IPS-20b (cell line): ENCODE measurements at regions not wholly inside any gene's neighbourhood (a gene's known extent, or its start where the extent isn't known, plus 50 kb on each side); places are given as distances from the start of the nearest gene placed in this dataset.

ENCODE experiments used
- H3K27ac ChIP-seq: one replicate; pipeline ENCODE4 v1.5.1; 2013; ENCODE audit warnings: low read length
- H3K27me3 ChIP-seq: 2 replicates; pipeline ENCODE4 v1.6.1; 2013; ENCODE audit warnings: mild to moderate bottlenecking, low read length, inconsistent platforms; ENCODE audit not compliant: insufficient read depth
- H3K36me3 ChIP-seq: 2 replicates; pipeline ENCODE4 v1.6.1; 2013; ENCODE audit warnings: low read depth, mild to moderate bottlenecking, inconsistent platforms, low read length, moderate library complexity; ENCODE audit not compliant: insufficient read depth
- H3K4me1 ChIP-seq: 2 replicates; pipeline ENCODE4 v1.6.1; 2013; ENCODE audit warnings: mild to moderate bottlenecking, control low read depth, inconsistent platforms, low read length, moderate library complexity; ENCODE audit not compliant: insufficient read depth
- H3K4me3 ChIP-seq: 2 replicates; pipeline ENCODE4 v1.5.1; 2013; ENCODE audit warnings: mild to moderate bottlenecking, low read length, inconsistent platforms
- H3K9ac ChIP-seq: 2 replicates; pipeline ENCODE4 v1.6.1; 2013; ENCODE audit warnings: low read depth, mild to moderate bottlenecking, inconsistent platforms, low read length, moderate library complexity
- H3K9me3 ChIP-seq: 2 replicates; pipeline ENCODE4 v1.6.1; 2013; ENCODE audit warnings: mild to moderate bottlenecking, low read depth, low read length, inconsistent platforms; ENCODE audit not compliant: insufficient read depth

- Histone ChIP-seq H3K27me3 (no peaks in the 10 kb centered on the region), H3K4me3 (no peak overlapping the region), H3K9ac (no peak overlapping the region), H3K36me3 (no peaks in the 10 kb centered on the region), H3K4me1 (no peaks in the 10 kb centered on the region), H3K27ac (no peak overlapping the region), H3K9me3 (0 out of 2 replicates have a peak, but pooled peaks cover 4% of the 10 kb centered on the region)
Observed at GRCh38 chr4:136471051-136471450, 1061.2 kb downstream of the PCDH18 start.

DNA sequence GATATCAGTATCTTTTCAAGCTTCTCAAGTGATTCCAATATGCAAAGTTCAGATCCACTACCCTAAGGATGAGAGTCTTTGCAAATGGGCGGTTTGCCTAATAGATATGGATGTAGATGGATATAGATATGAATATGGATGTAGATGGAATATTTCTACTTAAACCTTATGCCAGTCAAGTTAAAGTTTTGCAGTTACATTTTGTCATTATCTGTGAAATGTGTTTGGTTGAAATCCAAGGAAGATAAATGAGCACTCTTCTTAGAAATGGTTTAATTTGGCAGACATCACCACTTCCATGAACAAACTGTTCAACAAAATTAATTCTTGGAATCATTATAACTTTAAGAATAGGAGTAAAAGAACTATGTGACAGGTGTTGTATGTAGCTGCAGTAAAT, 1066.6 kb downstream of the PCDH18 start:
- Histone ChIP-seq H3K4me3 (no peak overlapping the region), H3K9ac (no peak overlapping the region), H3K27ac (no peak overlapping the region), H3K4me1 (no peaks in the 10 kb centered on the region), H3K27me3 (no peaks in the 10 kb centered on the region), H3K36me3 (no peaks in the 10 kb centered on the region), H3K9me3 (0 out of 2 replicates have a peak, but pooled peaks cover 4% of the 10 kb centered on the region)

GRCh38 chr4:136463941-136464340, 1068.4 kb downstream of the PCDH18 start:
- peaks cover 2% of the 10 kb centered on the region; the same call in 1 of the 2 replicates for H3K4me1 ChIP-seq
- 0 out of 2 replicates have a peak, but pooled peaks cover 4% of the 10 kb centered on the region for H3K9me3 ChIP-seq
- H3K4me3 ChIP-seq, result no peak overlapping the region
- no peak overlapping the region for H3K9ac ChIP-seq
- H3K27ac ChIP-seq, result no peak overlapping the region
- H3K27me3 ChIP-seq, result no peaks in the 10 kb centered on the region
- no peaks in the 10 kb centered on the region for H3K36me3 ChIP-seq

DNA sequence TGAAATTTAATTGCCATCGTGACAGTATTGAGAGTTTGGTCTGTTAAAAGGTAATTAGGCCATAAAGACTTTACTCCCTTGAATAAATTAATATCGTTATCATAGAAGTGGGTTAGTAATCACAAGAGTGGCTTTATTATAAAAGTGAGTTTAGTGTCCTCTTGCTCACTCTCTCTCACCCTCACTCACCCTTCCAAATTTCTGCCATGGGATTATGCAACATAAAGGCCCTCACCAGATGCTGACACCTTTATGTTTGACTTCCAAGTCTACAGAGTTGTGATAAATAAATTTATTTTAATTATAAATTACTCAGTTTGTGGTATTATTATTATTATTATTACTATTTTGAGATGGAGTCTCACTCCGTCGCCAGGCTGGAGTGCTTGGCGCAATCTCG, 1070.8 kb downstream of the PCDH18 start:
- Histone ChIP-seq H3K4me1 (peaks cover 2% of the 10 kb centered on the region; the same call in 1 of the 2 replicates), H3K9ac (no peak overlapping the region)

GRCh38 chr4:136458326-136458725, 1074.0 kb downstream of the PCDH18 start:
- Histone ChIP-seq H3K4me1 (peaks cover 2% of the 10 kb centered on the region; the same call in 1 of the 2 replicates), H3K27ac (no peak overlapping the region), H3K9me3 (peaks cover 2% of the 10 kb centered on the region; the same call in 1 of the 2 replicates), H3K9ac (no peak overlapping the region), H3K36me3 (no peaks in the 10 kb centered on the region), H3K4me3 (no peak overlapping the region), H3K27me3 (no peaks in the 10 kb centered on the region)

More for the DNA sequence above, 1070.8 kb downstream of the PCDH18 start:
- H3K27ac ChIP-seq, result no peak overlapping the region
- no peaks in the 10 kb centered on the region for H3K27me3 ChIP-seq
- no peaks in the 10 kb centered on the region for H3K9me3 ChIP-seq
- H3K4me3 ChIP-seq, result no peak overlapping the region
- H3K36me3 ChIP-seq, result no peaks in the 10 kb centered on the region

DNA sequence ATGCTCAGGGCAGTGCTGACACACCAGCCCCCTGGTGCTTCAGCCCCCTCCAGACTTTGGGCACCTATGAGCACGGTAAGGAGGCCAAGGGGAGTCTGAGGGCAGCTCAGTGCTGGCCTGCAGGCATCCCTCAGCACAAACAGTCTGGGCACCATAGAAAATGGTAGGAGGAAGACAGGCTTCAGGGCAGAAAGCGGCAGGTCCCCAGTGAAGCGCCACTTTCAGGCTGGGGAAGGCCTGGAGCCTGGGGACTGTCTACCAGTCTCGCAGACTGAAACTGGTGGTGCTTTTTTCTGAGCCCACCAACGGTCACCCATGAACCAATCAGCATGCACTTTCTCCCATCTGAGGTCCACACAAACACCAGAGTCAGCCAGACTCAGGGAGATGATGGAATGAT, 1074.7 kb downstream of the PCDH18 start:
- no peaks in the 10 kb centered on the region for H3K27me3 ChIP-seq
- H3K36me3 ChIP-seq, result no peaks in the 10 kb centered on the region
- no peak overlapping the region for H3K27ac ChIP-seq
- H3K4me1 ChIP-seq, result peaks cover 2% of the 10 kb centered on the region; the same call in 1 of the 2 replicates
- H3K9me3 ChIP-seq, result peaks cover 2% of the 10 kb centered on the region; the same call in 1 of the 2 replicates
- no peak overlapping the region for H3K9ac ChIP-seq
- H3K4me3 ChIP-seq, result no peak overlapping the region

GRCh38 chr4:136457004-136457403, 1075.3 kb downstream of the PCDH18 start:
- Histone ChIP-seq H3K4me1 (peaks cover 2% of the 10 kb centered on the region; the same call in 1 of the 2 replicates), H3K36me3 (no peaks in the 10 kb centered on the region), H3K27me3 (no peaks in the 10 kb centered on the region), H3K9me3 (peaks cover 2% of the 10 kb centered on the region; the same call in 1 of the 2 replicates), H3K27ac (no peak overlapping the region), H3K4me3 (no peak overlapping the region), H3K9ac (no peak overlapping the region)

DNA sequence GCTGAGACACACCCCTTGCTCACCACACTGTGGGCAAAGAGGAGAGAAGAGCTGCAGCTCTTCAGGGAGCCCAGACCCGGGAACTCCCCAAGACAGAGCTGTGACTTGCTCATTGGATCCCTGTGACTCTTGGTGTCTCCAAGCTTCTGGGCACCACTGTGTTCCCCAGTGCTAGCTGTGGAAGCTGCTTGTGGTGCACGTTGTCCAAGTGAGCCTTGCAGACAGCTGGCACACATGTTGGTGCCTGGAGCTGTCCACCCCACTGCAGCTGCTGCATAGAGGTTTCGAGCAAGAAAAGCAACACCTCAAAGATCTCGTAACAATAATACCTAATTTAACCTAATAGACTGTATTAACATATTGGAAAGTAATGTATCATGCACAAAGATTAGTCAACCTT, 1089.3 kb downstream of the PCDH18 start:
- Histone ChIP-seq H3K27me3 (no peaks in the 10 kb centered on the region), H3K4me3 (no peak overlapping the region), H3K4me1 (no peaks in the 10 kb centered on the region), H3K36me3 (no peaks in the 10 kb centered on the region), H3K27ac (no peak overlapping the region), H3K9me3 (no peaks in the 10 kb centered on the region), H3K9ac (no peak overlapping the region)

GRCh38 chr4:136442447-136442846, 1089.8 kb downstream of the PCDH18 start:
- Histone ChIP-seq H3K27ac (no peak overlapping the region), H3K36me3 (no peaks in the 10 kb centered on the region), H3K9me3 (no peaks in the 10 kb centered on the region), H3K9ac (no peak overlapping the region), H3K4me1 (no peaks in the 10 kb centered on the region), H3K4me3 (no peak overlapping the region), H3K27me3 (no peaks in the 10 kb centered on the region)

DNA sequence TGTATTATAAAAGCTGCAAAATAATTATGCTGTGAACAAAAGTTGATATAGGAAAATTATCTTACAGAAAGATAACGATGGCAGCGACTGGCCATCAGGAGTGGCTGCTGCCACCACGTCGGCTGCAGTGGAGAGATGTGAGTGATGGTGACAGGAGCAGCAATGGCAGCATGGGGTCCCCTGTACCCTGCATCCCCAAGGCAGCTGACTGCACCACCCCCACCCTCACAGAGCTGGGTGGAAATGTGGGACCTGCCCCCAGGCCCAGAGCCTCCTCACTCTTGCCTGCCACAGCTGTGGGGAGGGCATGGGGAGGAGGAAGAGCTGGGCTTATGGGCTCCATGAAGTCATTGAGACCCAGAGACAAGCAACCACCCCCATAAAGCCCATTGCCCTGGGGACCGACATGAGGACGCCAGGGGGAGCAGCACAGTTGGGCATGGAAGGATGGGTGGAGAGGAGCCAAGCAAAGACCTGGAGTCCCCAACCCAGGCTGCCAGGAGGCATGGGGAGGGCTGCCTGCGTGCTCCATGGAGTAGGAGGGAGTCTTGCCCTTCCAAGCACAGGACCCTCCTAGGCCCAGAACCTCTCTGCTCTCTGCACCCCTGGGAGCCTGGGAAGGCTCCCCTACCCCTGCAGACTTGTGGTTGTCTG, 1090.5 kb downstream of the PCDH18 start:
- Histone ChIP-seq H3K4me1 (peaks cover 2% of the 10 kb centered on the region; the same call in 1 of the 2 replicates), H3K9ac (no peak overlapping the region), H3K27ac (no peak overlapping the region), H3K27me3 (no peaks in the 10 kb centered on the region), H3K36me3 (no peaks in the 10 kb centered on the region), H3K9me3 (no peaks in the 10 kb centered on the region), H3K4me3 (no peak overlapping the region)

DNA sequence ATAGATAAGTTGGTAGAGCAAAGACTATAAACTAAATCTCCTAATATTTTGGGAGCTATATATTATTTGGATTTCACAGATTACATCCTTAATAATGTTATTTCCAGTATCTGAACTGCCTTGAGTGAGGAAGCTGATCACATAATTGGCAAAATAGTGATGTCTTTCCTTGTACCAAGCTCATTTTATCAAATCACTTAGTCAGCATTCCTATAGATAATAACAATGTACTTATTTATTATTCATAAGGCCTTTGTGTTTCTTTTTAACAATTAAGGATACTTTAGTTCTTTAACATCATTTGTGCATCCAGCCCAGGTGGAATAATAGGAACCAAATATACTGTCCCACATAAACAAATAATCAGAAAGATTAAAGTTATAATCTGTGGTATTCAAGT, 1093.6 kb downstream of the PCDH18 start:
- Histone ChIP-seq H3K9me3 (no peaks in the 10 kb centered on the region), H3K4me3 (no peak overlapping the region), H3K27me3 (no peaks in the 10 kb centered on the region), H3K27ac (no peak overlapping the region), H3K4me1 (peaks cover 5% of the 10 kb centered on the region; the same call in 1 of the 2 replicates), H3K36me3 (no peaks in the 10 kb centered on the region), H3K9ac (no peak overlapping the region)

DNA sequence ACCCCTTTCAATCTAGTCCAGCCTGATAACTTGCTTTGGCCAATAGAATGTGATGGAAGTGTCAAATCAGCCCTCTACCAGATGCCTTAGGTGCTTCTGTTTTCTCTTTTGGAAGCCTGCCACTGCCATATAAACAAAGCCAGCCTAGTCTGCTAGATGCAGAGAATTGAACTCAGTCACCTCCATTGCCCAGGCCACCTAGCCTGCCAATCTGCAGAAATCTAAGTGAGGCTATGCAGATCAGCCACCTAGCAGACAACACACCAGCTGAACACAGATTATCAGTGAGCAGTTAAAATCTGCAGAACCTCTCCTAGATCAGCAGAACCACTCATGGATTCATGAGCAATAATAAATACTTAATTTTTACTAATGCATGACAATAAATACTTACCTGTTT, 1108.2 kb downstream of the PCDH18 start:
- H3K9me3 ChIP-seq, result no peaks in the 10 kb centered on the region
- no peak overlapping the region for H3K27ac ChIP-seq
- H3K9ac ChIP-seq, result no peak overlapping the region
- H3K4me1 ChIP-seq, result no peaks in the 10 kb centered on the region
- no peaks in the 10 kb centered on the region for H3K36me3 ChIP-seq
- no peak overlapping the region for H3K4me3 ChIP-seq
- H3K27me3 ChIP-seq, result no peaks in the 10 kb centered on the region
